Testis (tissue), 2 donors: ENCODE measurements at regions not wholly inside any gene's neighbourhood (a gene's known extent, or its start where the extent isn't known, plus 50 kb on each side); places are given as distances from the start of the nearest gene placed in this dataset.

Experiments used
- POLR2A ChIP-seq: fragments of 450-650 bp; IDR thresholded peaks from one replicate; pipeline ENCODE4 v1.6.1; 2017; ENCODE audit warnings: antibody characterized with exemption, mild to moderate bottlenecking, moderate library complexity
- TF ChIP-seq, protein P1 (sequence below), 3 experiments: fragments of 450-650 bp in 2 of 3; fragments of 200-600 bp in 1 of 3; sonication (generic) in 1 of 3; IDR thresholded peaks; one replicate each; pipeline ENCODE4 v1.5.1; 2016 to 2019; ENCODE audit warnings: antibody characterized with exemption in 3 of 3, mild to moderate bottlenecking in 2 of 3, moderate library complexity in 1 of 3

DNA sequence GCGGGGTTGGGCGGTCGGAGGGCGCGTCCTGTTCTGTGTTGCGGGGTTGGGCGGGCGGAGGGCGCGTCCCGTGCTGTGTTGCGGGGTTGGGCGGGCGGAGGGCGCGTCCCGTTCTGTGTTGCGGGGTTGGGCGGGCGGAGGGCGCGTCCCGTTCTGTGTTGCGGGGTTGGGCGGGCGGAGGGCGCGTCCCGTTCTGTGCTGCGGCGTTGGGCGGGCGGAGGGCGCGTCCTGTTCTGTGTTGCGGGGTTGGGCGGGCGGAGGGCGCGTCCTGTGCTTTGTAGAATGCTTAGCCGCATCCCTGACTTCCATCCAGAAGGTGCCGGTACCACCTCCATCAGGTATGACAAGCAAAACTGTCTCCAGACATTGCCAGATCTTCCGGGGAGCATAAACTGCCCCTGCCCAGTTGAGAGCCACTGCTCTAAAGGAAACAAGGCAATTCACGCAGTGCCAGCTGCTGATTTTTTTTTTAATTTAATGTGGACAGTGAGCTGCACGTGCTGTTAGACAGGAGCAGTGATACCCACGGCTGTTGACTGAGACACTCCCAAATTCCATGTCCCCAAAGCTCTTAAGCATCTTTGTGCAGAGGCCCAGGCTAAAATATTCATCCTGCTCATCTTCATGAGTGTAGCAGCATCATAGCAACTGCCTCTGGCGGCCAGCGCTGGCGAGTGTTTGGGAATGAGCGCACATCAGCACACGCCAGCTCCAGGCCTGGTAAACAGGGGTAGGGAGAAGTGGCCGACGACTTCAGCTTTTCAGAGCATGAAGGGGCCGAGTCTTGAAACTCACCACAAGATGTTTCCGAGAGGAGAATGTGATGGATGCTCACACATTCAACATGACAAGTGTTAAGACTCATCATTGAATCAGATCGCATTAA is 284.4 kb upstream of the CDH4 start:
- TF ChIP-seq, protein P1, sequence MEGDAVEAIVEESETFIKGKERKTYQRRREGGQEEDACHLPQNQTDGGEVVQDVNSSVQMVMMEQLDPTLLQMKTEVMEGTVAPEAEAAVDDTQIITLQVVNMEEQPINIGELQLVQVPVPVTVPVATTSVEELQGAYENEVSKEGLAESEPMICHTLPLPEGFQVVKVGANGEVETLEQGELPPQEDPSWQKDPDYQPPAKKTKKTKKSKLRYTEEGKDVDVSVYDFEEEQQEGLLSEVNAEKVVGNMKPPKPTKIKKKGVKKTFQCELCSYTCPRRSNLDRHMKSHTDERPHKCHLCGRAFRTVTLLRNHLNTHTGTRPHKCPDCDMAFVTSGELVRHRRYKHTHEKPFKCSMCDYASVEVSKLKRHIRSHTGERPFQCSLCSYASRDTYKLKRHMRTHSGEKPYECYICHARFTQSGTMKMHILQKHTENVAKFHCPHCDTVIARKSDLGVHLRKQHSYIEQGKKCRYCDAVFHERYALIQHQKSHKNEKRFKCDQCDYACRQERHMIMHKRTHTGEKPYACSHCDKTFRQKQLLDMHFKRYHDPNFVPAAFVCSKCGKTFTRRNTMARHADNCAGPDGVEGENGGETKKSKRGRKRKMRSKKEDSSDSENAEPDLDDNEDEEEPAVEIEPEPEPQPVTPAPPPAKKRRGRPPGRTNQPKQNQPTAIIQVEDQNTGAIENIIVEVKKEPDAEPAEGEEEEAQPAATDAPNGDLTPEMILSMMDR (IDR thresholded peaks at IDR 0.05), result no peak
- TF ChIP-seq POLR2A, result no peak
